Activated CD8-positive, alpha-beta memory T cell treated with anti-CD3 and anti-CD28 coated beads for 48 hours (primary cell): ENCODE measurements at regions not wholly inside any gene's neighbourhood (a gene's known extent, or its start where the extent isn't known, plus 50 kb on each side); places are given as distances from the start of the nearest gene placed in this dataset.
"Not testable (repeated sequence)": the region's sequence is repeated elsewhere in the genome, so short reads cannot be mapped to it uniquely, and the experiment has no call there.

ENCODE experiments used
- DNase-seq, 3 experiments: peaks; one replicate each; pipeline ENCODE4 v3.0.0-alpha.2; 2020; ENCODE audit warnings: low read depth in 2 of 3, low spot score in 2 of 3

- DNase-seq: no peak
These were observed 247.4 kb upstream of the HAND2 start for GRCh38 chr4:173777421-173777820.

GRCh38 chr4:173769568-173769967 lies 239.5 kb upstream of the HAND2 start:
- no peak for DNase-seq

GRCh38 chr4:173767650-173768049 lies 237.6 kb upstream of the HAND2 start:
- no peak for DNase-seq

- no peak for DNase-seq
These were observed 236.2 kb upstream of the HAND2 start for GRCh38 chr4:173766171-173766600.

GRCh38 chr4:173765751-173766150 lies 235.7 kb upstream of the HAND2 start:
- no peak for DNase-seq

- DNase-seq: no peak
These were observed 233.4 kb upstream of the HAND2 start for GRCh38 chr4:173763389-173763788.

GRCh38 chr4:173761938-173762337 lies 231.9 kb upstream of the HAND2 start:
- DNase-seq: no peak

GRCh38 chr4:173761236-173761635 lies 231.2 kb upstream of the HAND2 start:
- DNase-seq: no peak

- DNase-seq: no peak
These were observed 228.1 kb upstream of the HAND2 start for GRCh38 chr4:173758132-173758531.

- no peak for DNase-seq
These were observed 223.4 kb upstream of the HAND2 start for GRCh38 chr4:173753408-173753807.

- peak in 2 of 3 experiments; percentile 1 to 18 for DNase-seq
These were observed 222.7 kb upstream of the HAND2 start for GRCh38 chr4:173752610-173753230.

GRCh38 chr4:173748353-173748752 lies 218.3 kb upstream of the HAND2 start:
- DNase-seq: no peak

GRCh38 chr4:173747537-173748257 lies 217.7 kb upstream of the HAND2 start:
- DNase-seq: no peak

GRCh38 chr4:173746424-173746823 lies 216.4 kb upstream of the HAND2 start:
- DNase-seq: no peak

- no peak for DNase-seq
These were observed 215.7 kb upstream of the HAND2 start for GRCh38 chr4:173745765-173746164.

- DNase-seq: no peak
These were observed 206.8 kb upstream of the HAND2 start for GRCh38 chr4:173736840-173737239.

- no peak for DNase-seq
These were observed 205.6 kb upstream of the HAND2 start for GRCh38 chr4:173735585-173735984.

- DNase-seq: no peak
These were observed 205.0 kb upstream of the HAND2 start for GRCh38 chr4:173735049-173735448.

- DNase-seq: no peak
These were observed 201.2 kb upstream of the HAND2 start for GRCh38 chr4:173731257-173731656.

- no peak for DNase-seq
These were observed 192.0 kb upstream of the HAND2 start for GRCh38 chr4:173722075-173722474.

GRCh38 chr4:173718504-173718903 lies 188.5 kb upstream of the HAND2 start:
- DNase-seq: not testable (repeated sequence)

- DNase-seq: no peak
These were observed 187.6 kb upstream of the HAND2 start for GRCh38 chr4:173717581-173717980.

GRCh38 chr4:173714456-173714855 lies 184.4 kb upstream of the HAND2 start:
- no peak for DNase-seq
